ENCODE measurements at regions not wholly inside any gene's neighbourhood (a gene's known extent, or its start where the extent isn't known, plus 50 kb on each side); places are given as distances from the start of the nearest gene placed in this dataset.

DNA sequence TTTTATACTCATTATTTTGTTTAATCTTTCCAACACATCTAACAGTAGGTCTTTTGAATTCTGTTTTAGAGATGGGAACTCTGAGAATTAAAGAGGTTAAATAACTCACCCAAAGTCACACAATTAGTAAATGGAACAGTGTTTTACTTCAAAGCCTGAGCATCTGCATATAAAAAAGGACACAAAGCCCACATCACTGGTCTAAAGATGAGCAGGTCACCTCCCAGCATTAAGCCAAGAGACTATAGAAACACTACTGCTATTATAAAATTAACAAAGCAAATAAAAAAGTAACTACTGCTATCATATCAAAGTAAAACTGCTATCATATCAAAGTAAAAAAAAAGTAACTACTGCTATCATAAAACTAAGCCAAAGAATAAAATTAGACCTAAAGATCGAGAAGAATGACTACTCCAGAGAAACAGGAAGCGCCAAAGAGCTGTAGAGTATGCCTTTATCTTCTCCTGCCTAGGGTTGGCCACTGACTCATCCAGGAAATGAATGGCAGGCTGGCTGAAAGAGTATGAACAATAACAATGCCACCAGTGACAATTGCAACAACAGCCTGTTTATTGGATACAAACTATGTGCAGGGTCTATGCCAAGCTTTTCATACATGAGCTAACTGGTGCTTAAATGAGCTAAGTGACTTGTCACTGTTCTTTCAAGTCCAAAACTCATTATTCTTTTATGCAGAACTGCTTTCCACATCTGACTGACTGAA is 1153.0 kb upstream of the TENM4 start:
- no peak for DNase-seq (ENCODE audit: low read depth)

DNA sequence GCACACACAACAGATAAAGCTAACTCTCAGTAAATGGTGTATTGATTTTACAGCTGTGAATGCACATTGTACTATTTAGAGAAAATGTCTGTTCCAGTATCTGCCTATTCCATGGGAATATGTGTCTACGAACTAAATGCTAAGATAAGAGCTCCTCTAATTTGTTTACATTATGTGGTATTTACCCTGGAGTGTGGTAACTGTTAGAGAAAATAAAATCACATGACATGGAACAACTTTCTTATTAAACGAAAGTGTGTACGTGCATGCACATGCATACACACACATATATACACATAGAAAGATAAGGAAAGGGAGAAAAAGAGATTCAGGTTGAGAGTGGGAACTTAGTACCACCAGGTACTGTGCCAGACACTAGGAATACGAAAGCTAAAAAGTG is 1151.7 kb upstream of the TENM4 start:
- DNase-seq (ENCODE audit: low read depth), result no peak

DNA sequence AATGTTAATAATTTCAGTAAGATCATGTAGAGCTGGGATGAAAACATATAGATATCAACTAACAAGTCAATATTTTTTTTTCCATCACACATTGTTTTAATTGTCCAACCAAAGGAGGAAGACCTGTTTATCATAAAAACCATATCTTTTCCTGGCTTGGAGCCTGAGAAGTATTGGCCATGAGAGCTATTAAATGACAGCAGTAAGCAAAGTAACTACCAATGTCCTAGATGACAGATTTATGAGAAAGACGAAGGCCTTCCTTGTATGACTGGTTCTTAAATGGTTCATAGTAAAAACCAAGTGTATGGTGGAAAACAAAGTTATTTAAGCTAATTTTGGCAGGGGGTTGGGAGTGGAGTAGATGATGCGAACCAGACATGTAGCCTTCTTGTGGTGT is 1147.1 kb upstream of the TENM4 start:
- DNase-seq (ENCODE audit: low read depth), result no peak

DNA sequence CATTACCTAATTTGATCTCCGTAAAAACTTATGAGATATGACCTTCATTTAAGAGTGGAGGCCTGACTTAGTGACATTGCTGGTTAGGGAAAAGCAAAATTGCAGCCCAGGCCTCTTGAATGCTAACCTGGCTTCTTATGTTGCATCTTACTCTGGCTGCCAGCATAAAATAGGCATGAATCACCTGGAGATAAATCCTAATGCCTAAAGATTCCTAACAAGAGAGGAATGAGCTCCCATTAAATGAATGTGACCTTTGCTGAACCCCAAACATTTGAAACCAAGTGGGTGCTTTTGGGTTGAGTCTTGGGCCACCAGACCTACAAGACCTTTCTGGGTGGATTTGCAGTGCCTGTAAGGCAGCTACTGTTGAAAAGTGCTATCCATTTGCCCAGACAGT is 1145.6 kb upstream of the TENM4 start:
- no peak for DNase-seq (ENCODE audit: low read depth)

DNA sequence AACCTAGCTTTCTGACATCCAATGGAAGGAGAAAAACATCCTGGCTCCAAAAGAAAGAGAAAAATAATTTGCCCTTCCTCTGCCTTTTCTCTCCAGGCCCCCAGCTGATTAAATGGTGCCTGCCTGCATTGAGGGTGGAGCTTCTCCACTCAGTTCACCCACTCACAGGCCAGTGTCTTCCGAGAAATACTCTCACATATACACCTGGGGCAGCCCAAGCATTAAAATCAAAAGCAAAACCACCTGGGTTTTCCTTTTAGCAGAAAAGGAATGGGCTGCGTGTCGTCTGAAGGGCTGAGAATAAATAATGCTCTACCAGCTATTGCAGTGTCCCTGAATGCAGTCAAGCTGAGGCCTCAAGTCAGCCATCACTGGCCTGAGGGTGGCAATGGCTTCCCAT is 1143.8 kb upstream of the TENM4 start:
- DNase-seq (ENCODE audit: low read depth), result no peak

DNA sequence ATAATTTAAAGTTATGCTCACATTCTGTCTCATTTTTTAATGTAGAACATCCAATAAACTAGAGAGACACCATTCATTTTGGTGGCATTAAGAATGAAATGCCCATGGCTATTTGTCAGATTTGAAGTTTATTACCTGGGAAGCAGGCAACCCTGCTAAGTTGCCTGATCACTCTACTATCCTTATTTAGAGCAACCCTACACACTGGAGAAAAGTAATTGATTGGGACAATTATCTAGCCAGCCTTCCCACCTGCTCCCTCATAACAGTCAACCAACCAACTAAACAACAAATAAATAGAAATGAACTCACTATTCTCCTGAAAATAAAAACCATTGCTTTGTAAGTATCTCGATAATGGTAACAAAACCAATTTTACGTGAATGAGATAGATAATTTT is 1129.0 kb upstream of the TENM4 start:
- DNase-seq (ENCODE audit: low read depth), result no peak

DNA sequence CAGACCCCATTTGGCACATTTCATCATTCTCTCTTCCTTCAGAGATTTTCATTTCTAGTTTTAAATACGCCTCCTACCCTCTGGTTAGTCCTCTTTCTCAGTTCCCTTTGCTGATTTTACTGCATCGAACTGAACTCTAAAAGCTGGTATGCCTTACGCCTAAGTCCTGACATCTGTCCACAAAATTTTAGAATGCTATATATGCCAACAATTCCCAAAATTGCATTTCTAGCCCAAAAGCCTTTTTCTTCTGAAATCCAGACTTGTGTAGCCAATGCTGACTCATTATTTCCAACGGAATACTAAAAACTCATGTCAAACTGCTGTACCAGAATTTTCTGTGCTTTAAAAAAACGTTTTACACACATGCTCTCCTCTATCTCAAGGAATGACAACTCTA is 1124.4 kb upstream of the TENM4 start:
- DNase-seq (ENCODE audit: low read depth), result no peak

DNA sequence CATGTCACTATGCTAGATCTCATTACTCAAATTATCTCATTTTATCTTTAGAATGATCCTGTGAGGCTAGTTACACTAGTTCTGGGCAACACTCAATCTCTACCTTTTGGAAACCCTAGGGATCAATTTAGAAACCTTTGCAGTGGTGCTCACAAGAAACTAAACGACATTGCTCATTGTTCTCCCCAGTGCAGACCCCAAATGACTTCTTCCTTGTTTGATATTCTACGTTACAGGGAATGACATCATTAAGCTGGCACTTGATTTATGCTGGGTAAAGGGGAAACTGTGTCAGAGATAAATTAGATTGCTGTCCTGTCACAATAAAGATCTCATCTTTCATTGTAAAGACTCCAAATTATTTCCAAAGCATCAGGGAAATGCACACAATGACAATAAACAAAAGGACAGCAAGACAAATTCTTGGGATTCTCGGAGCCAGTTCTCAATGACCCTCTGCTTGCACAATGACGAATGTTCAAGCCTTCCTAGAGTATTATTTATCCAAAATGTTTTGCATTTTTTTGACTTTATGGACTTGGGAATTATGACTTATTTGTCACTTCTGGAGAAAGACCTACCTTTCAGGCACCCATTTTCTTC is 1121.8 kb upstream of the TENM4 start:
- DNase-seq (ENCODE audit: low read depth), result no peak

DNA sequence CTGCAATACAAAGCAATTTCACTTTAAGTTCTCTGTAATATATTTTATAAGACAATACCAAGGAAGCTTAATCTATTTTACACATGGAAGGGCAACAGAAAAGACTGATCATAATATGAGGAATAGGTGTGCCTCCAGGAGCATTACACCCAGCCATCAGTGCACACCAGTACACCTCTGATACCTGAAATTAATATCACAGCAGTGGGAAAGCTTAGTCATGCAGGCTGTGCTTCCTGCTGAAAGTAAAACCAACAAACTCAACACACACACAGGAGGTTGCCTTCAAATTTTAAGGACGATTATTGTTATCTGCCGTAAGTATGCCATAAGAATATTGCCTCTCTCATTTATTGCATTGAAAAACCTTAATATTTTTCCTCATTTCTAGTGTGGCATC is 1119.1 kb upstream of the TENM4 start:
- DNase-seq (ENCODE audit: low read depth), result no peak

DNA sequence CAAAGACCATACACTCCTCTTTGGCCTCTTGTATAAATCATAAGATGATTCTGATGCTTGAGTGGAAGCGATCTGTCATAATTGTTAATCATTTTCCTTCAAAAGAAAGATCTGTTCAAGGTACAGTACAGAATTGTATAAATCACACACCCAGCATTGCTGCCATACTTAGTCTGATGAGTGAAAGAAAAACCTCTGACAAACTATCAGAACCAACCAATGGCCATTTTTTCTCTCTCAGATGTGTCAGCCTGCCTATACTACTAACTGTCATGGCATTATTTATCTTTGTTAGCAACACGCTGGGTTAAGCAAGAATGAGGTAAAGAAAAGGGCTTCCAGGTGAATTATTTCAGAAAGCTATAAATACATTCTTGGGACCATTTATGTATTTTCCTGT is 1112.7 kb upstream of the TENM4 start:
- DNase-seq (ENCODE audit: low read depth), result no peak

DNA sequence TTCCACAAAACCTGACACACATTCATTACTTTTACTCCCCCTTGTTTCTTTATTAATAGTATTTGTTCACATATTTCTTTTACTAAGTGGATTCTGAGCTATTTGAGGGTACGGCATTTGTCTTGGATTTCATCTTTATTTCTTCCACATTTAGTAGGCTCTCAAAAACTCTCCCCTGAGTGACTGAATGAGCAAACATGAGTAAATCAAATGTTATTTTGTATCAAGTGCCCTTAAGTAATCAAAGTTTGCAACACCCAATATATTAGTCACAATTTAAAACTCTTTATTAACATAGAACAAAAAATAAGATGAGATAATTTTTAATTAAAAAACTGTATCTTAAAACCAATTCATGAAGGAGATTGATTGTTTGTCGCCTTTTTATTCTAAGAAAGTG is 1101.9 kb upstream of the TENM4 start:
- DNase-seq (ENCODE audit: low read depth), result no peak

DNA sequence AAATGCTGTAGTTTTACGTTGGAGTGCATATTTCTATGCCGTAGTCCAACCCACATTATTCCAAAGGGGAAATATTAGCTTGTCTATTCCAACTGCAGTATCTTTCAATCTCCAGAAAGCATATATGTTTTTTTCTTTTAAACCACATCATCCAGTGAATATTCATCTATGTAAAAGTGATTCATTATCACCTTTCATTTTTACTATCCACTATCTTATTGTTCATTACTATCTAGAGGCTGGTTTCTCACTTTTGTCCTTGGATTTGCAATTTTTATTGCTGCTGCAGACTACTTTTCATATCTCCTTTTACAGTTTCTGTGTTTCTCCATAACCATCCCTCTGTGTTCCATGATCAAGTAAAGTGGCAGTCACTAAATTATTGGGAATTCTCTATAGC is 1097.2 kb upstream of the TENM4 start:
- no peak for DNase-seq (ENCODE audit: low read depth)

DNA sequence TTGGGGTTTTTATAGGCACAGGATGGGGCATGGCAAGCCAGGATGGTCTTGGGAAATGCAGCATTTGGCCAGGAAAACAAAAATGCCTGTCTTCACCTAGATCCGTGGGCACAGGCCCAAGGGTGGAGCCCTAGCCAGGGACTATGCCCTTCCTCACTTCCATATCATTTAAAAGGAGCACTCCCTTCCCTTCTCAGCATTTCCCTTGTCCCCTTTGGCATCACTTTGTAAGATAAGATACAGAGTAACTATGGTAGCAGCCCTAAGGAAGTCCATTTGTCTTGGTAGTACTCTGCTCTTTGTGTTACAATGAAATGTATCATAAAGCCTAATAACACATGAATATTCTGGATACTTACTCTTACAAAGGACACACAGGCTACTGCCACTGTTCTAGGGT is 1092.6 kb upstream of the TENM4 start:
- DNase-seq (ENCODE audit: low read depth), result no peak

DNA sequence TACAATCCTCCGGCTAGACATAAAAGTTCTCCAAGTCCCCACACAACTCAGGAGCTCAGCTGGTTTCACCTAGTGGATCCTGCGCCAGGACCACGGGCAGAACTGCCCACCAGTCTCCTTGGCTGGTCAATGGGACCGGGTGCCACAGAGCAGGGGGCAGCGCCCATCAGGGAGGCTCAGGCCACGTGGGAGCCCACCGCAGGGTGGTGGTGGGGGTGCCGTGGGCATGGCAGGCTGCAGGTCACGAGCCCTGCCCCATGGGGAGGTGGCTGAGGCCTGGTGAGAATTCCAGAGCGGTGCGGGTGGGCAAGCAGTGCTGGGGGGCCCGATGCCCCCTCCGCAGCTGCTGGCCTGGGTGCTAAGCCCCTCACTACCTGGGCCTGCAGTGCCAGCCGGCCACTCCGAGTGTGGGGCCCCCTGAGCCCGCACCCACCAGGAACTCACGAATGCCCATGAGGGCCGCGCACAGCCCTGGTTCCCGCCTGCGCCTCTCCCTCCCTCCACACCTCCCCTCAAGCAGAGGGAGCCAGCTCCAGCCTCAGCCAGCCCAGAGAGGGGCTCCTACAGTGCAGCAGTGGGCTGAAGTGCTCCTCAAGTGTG is 1091.9 kb upstream of the TENM4 start:
- no peak for DNase-seq (ENCODE audit: low read depth)

DNA sequence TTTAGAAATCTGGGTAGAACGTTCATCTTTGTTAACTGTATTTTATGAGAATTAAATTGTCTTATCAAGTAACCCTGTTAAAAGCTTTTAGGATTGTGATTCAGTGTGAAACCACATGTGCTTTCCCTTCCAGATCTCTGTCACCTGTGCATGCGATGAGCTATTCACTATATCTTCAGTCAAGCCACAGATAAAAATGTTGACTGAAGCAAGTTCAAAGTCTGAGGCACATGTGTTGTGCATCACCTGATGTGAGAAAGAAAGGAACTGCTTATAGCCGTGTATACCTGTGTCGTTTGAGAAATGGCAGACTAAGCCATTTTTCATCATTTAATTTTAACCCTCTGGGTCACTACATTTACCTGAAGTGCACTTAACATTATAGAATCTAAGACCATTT is 1088.9 kb upstream of the TENM4 start:
- DNase-seq (ENCODE audit: low read depth), result no peak

DNA sequence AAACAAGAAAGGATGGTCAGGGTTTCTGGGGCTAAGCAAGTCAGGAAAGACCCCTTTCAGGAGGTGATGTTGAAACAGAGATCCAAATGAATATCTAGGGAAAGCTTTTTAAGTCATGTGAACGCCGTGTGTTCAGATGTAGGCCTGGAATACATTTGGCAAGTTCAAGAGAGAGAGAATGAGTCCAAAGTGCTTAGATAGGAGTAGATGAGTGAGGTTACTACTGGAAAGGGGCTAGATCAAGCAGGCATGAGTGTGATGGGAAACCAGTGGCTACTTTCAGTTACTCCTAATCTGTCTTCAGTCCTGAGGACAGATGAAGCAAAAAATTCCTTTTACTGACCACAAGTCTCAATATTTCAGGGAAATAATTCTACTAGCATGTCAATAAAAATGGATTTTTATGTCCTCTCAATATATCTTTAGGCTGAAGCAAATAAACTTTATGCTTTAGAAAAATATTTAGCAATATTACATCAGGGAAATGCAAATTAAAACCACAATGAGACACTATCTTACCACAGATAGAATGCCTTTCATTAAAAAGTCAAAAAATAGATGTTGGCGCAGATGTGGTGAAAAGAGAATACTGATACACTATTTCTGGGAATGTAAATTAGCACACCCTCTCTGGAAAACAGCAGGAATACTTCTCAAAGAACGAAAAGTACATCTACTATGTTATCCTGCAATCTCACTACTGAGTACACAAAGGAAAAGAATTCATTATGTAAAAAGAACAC is 1085.0 kb upstream of the TENM4 start:
- DNase-seq (ENCODE audit: low read depth), result no peak

DNA sequence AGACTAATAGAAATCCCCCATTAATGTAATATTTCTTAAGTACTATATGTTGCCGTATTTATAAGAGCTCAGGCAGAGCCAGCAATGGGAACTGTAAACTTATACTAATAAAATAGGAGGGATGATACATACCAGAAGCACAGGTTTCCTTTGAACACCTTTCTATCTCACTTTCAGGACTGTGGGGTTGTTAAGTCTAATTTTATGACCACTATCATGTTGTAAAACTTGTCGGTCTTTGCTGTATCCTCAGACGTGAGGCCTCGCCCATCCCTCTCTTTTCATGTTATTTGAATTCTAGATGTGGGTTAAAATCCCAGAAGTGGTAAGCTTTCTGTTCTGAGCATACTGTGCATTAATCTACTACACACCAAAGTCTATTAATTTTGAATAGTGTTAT is 1083.5 kb upstream of the TENM4 start:
- no peak for DNase-seq (ENCODE audit: low read depth)

DNA sequence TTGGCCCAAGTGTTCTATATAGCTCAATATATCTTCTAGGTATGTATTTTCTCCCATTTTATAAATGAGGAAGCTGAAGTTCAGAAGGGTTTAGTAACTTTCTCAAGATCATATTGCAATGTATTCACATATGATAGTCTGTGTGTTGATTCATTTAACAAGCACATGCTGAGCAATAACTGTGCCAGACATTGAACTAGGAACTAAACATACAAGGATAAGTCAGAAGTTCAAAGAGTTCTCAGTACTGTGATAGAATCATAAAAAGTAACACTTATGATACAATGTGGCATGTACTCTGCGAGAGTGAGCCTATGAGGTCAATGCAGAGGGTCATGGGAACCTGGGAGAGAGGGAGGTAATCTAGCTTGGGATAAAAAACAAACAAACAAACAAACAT is 1082.2 kb upstream of the TENM4 start:
- no peak for DNase-seq (ENCODE audit: low read depth)

DNA sequence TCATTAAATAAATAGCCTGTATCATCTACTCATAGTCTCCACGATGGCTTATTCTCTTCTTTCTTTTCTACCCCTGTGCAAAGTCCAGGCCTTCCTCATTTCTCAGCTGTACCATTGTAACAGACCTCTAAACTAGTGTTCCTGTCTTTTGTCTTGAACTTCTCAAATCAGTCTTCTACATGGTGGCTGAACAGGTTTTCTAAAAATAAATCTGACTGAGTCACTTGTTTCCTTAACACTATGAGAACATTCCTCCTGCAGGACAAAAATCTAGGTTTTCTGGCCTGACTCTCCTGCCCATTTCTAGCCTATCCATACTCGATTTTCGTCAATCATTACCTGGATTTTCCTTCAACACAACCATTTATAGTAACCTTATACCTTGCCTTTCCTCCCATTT is 1080.8 kb upstream of the TENM4 start:
- no peak for DNase-seq (ENCODE audit: low read depth)

DNA sequence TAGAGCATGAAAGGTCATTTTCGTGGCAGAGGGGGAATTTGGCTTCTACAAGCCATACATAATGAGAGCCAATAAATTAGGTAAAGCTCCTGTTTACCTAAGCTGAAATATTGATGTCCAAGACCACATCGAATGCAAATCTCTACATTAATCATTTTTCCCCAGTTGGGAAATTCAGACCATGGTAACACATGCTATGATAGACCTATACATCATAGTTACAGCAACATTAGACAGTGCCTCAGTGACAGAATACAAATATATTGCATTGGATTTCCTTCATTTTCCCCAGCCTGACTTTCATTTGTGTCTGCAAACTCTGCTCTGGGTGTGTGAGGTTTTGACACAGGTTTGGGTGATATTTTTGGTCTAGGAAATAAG is 1079.7 kb upstream of the TENM4 start:
- no peak for DNase-seq (ENCODE audit: low read depth)

DNA sequence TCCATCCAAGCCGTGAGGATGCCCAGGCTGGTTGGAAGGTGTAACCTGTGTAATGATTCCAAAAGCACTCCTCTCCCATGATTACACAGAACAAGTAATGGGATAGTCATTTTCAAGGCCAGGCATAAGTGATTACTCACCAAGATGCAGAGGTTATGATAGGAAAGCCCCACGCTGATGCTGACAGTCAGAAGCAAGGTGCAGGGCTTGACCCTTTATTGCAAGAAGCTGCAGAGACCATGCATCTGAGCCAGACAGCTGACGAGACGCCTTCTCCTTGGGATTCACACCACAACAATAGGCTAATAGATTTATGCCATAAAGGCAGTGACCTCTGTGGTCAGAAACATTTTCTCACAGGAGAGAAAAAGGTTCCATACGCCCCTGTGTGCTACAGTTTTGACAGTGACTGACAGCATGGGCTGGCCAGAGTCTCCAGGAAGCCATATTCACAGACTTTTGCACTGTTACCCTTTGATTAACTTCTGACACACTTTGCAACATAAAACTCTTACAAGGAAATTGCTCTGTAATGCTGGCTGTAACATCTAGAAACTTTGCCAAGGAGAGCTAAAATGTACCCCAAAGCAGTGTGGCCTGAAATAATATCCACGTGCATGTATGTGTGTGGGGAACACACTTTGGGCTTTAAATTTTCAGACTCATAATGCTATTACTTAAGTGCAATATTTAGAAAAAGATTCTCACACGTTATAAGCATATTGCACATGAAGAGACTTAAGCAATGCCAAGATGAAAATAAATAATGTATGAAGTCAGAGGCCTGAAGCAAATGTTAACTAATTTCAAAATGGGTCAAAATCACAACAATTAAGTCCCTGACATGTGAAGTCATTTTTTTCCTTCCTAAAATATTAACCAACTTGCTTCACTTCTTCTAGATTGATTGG is 1079.0 kb upstream of the TENM4 start:
- no peak for DNase-seq (ENCODE audit: low read depth)

DNA sequence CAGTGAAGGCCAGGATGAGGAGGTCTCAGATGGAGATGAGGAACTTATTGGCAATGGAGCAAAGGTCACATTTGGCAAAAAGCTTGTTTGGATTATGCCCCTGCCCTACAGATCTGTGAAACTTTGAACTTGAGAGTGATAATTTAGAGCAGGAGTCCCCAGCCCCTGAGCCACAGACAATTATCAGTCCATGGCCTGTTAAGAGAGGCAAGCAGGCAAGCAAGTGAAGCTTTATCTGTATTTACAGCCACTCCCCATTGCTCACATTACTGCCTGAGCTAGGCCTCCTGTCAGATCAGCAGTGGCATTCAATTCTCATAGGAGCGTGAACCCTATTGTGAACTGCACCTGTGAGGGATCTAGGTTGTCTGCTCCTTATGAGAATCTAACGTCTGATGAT is 1076.9 kb upstream of the TENM4 start:
- no peak for DNase-seq (ENCODE audit: low read depth)
